H9 (cell line): ENCODE measurements at regions not wholly inside any gene's neighbourhood (a gene's known extent, or its start where the extent isn't known, plus 50 kb on each side); places are given as distances from the start of the nearest gene placed in this dataset.

Experiments
- DNase-seq: peaks from one replicate; pipeline ENCODE4 v3.0.0-alpha.2; 2017
- H2AFZ ChIP-seq: one replicate; pipeline ENCODE4 v1.6.1; 2013; ENCODE audit warnings: mild to moderate bottlenecking, low read length, control low read depth, moderate library complexity
- H2AK5ac ChIP-seq: 2 replicates; pipeline ENCODE4 v1.6.1; 2013; ENCODE audit warnings: low read length, control low read depth, mixed read lengths; ENCODE audit not compliant: insufficient read length
- H2BK120ac ChIP-seq: one replicate; pipeline ENCODE4 v1.6.1; 2013; ENCODE audit warnings: low read depth, mild to moderate bottlenecking, low read length, control low read depth, inconsistent platforms; ENCODE audit not compliant: poor library complexity, severe bottlenecking
- H2BK12ac ChIP-seq: 2 replicates; pipeline ENCODE4 v1.6.1; 2013; ENCODE audit warnings: low read length, control low read depth, mixed read lengths, low read depth; ENCODE audit not compliant: insufficient read length
- H2BK15ac ChIP-seq: 2 replicates; pipeline ENCODE4 v1.6.1; 2013; ENCODE audit warnings: low read depth, low read length, control low read depth
- H2BK20ac ChIP-seq: one replicate; pipeline ENCODE4 v1.6.1; 2013; ENCODE audit warnings: low read depth, mild to moderate bottlenecking, low read length, control low read depth, inconsistent platforms; ENCODE audit not compliant: poor library complexity, severe bottlenecking
- H2BK5ac ChIP-seq: 2 replicates; pipeline ENCODE4 v1.6.1; 2013; ENCODE audit warnings: low read length, control low read depth, mixed read lengths; ENCODE audit not compliant: insufficient read length
- H3K14ac ChIP-seq: 2 replicates; pipeline ENCODE4 v1.6.1; 2013; ENCODE audit warnings: low read length, control low read depth; ENCODE audit not compliant: insufficient read depth
- H3K18ac ChIP-seq: 2 replicates; pipeline ENCODE4 v1.6.1; 2013; ENCODE audit warnings: low read depth, mild to moderate bottlenecking, mixed read lengths, low read length, control low read depth; ENCODE audit not compliant: insufficient read length
- H3K23ac ChIP-seq: 2 replicates; pipeline ENCODE4 v1.6.1; 2013; ENCODE audit warnings: low read length, control low read depth, mixed read lengths, low read depth; ENCODE audit not compliant: insufficient read length
- H3K23me2 ChIP-seq: 2 replicates; pipeline ENCODE4 v1.6.1; 2013; ENCODE audit warnings: low read depth, mild to moderate bottlenecking, mixed read lengths, low read length, control low read depth; ENCODE audit not compliant: insufficient read length, poor library complexity, severe bottlenecking
- H3K27ac ChIP-seq: 2 replicates; pipeline ENCODE4 v1.5.1; 2013; ENCODE audit warnings: low read length, control low read depth, mixed read lengths, low read depth; ENCODE audit not compliant: insufficient read length
- H3K27me3 ChIP-seq: 2 replicates; pipeline ENCODE4 v1.6.1; 2013; ENCODE audit warnings: low read length, control low read depth, inconsistent platforms; ENCODE audit not compliant: insufficient read depth
- H3K4ac ChIP-seq: 2 replicates; pipeline ENCODE4 v1.6.1; 2013; ENCODE audit warnings: low read depth, mild to moderate bottlenecking, control low read depth, inconsistent platforms, low read length, moderate library complexity
- H3K4me1 ChIP-seq: 2 replicates; pipeline ENCODE4 v1.6.1; 2013; ENCODE audit warnings: low read length, control low read depth, inconsistent platforms; ENCODE audit not compliant: insufficient read depth
- H3K4me2 ChIP-seq: 2 replicates; pipeline ENCODE4 v1.6.1; 2013; ENCODE audit warnings: low read length, control low read depth, mixed read lengths; ENCODE audit not compliant: insufficient read length, insufficient read depth
- H3K56ac ChIP-seq: 2 replicates; pipeline ENCODE4 v1.6.1; 2013; ENCODE audit warnings: low read depth, mild to moderate bottlenecking, mixed read lengths, low read length, control low read depth; ENCODE audit not compliant: insufficient read length
- H3K79me1 ChIP-seq: 2 replicates; pipeline ENCODE4 v1.6.1; 2013; ENCODE audit warnings: low read depth, mild to moderate bottlenecking, moderate library complexity, low read length, control low read depth, inconsistent platforms; ENCODE audit not compliant: insufficient read depth, poor library complexity, severe bottlenecking
- H3K79me2 ChIP-seq: 2 replicates; pipeline ENCODE4 v1.6.1; 2013; ENCODE audit warnings: low read length, control low read depth, inconsistent platforms; ENCODE audit not compliant: insufficient read depth
- H3K9ac ChIP-seq: 2 replicates; pipeline ENCODE4 v1.6.1; 2013; ENCODE audit warnings: low read length, control low read depth, mixed read lengths; ENCODE audit not compliant: insufficient read length; ENCODE audit errors: extremely low read depth
- H3K9me3 ChIP-seq: one replicate; pipeline ENCODE4 v1.6.1; 2013; ENCODE audit warnings: low read depth, low read length, inconsistent platforms; ENCODE audit not compliant: control insufficient read depth
- H3T11ph ChIP-seq: one replicate; pipeline ENCODE4 v1.6.1; 2013; ENCODE audit warnings: mild to moderate bottlenecking, low read length, control low read depth, inconsistent platforms
- H4K20me1 ChIP-seq: one replicate; pipeline ENCODE4 v1.6.1; 2013; ENCODE audit not compliant: control insufficient read depth, insufficient read length, insufficient read depth
- H4K5ac ChIP-seq: 2 replicates; pipeline ENCODE4 v1.6.1; 2013; ENCODE audit warnings: low read depth, mild to moderate bottlenecking, mixed read lengths, low read length, control low read depth; ENCODE audit not compliant: insufficient read length
- H4K8ac ChIP-seq: replicated peaks from 2 replicates; pipeline ENCODE4 v1.6.1; 2013; ENCODE audit warnings: low read length, control low read depth, mixed read lengths, low read depth; ENCODE audit not compliant: insufficient read length
- H4K91ac ChIP-seq: 2 replicates; pipeline ENCODE4 v1.6.1; 2013; ENCODE audit warnings: low read depth, mild to moderate bottlenecking, moderate library complexity, mixed read lengths, low read length, control low read depth; ENCODE audit not compliant: insufficient read length
- H3K27ac Mint-ChIP-seq, 3 experiments: 2 replicates in 2 of 3; 3 replicates in 1 of 3; pipeline ENCODE4 v1.8.0; 2020 to 2021; ENCODE audit warnings: mixed read lengths in 3 of 3, mild to moderate bottlenecking in 1 of 3, moderate library complexity in 1 of 3
- H3K27me3 Mint-ChIP-seq: 2 replicates; pipeline ENCODE4 v1.8.0; 2021; ENCODE audit warnings: low read depth, mild to moderate bottlenecking, moderate library complexity, mixed read lengths
- H3K36me3 Mint-ChIP-seq, 3 experiments: 2 replicates in 2 of 3; 3 replicates in 1 of 3; pipeline ENCODE4 v1.8.0; 2020 to 2021; ENCODE audit warnings: low read depth in 3 of 3, mixed read lengths in 3 of 3; ENCODE audit not compliant: insufficient read depth in 1 of 3
- H3K4me1 Mint-ChIP-seq, 2 experiments: 2 replicates each; pipeline ENCODE4 v1.8.0; 2020; ENCODE audit warnings: mixed read lengths in 2 of 2
- H3K4me3 Mint-ChIP-seq, 2 experiments: 2 replicates in 1 of 2; 3 replicates in 1 of 2; pipeline ENCODE4 v1.8.0; 2020 to 2021; ENCODE audit warnings: mild to moderate bottlenecking in 2 of 2, mixed read lengths in 2 of 2, moderate library complexity in 1 of 2
- H3K9me3 Mint-ChIP-seq, 2 experiments: 2 replicates in 1 of 2; 3 replicates in 1 of 2; pipeline ENCODE4 v1.8.0; 2020; ENCODE audit warnings: mild to moderate bottlenecking in 2 of 2, mixed read lengths in 2 of 2, moderate library complexity in 1 of 2
- CTCF ChIP-seq: fragments of 200-600 bp; sonication (generic); conservative IDR thresholded peaks from 3 replicates; pipeline ENCODE4 v1.8.0; 2021; ENCODE audit warnings: antibody characterized with exemption, mild to moderate bottlenecking
- WGBS: extraction: QIAGEN DNeasy Blood & Tissue Kit; methylation state at CpG from one replicate; pipeline ENCODE4 v1.1.7; 2013; ENCODE audit warnings: missing lambda C conversion rate, low lambda C conversion rate, mixed read lengths; ENCODE audit not compliant: insufficient read length; ENCODE audit errors: extremely low coverage; 5-methylcytosine and 5-hydroxymethylcytosine counted together

- Histone ChIP-seq H3K14ac (no peak overlapping the region), H3K18ac (no peak overlapping the region), H4K20me1 (no peaks in the 10 kb centered on the region), H3K4me1 (no peaks in the 10 kb centered on the region), H3K4me2 (no peak overlapping the region), H3K23ac (no peak overlapping the region), H4K91ac (no peak overlapping the region), H3K9me3 (peaks cover 8% of the 10 kb centered on the region), H3K79me1 (no peaks in the 10 kb centered on the region), H3T11ph (no peak overlapping the region), H3K27me3 (no peaks in the 10 kb centered on the region), H3K56ac (no peak overlapping the region), H2BK120ac (no peak overlapping the region), H2BK5ac (no peak overlapping the region), H3K27ac (no peak overlapping the region), H2AFZ (no peak overlapping the region), H4K5ac (no peak overlapping the region), H3K4ac (no peak overlapping the region), H3K79me2 (no peaks in the 10 kb centered on the region), H2BK12ac (no peak overlapping the region), H2BK15ac (no peak overlapping the region), H2BK20ac (no peak overlapping the region), H2AK5ac (no peak overlapping the region), H3K9ac (no peak overlapping the region), H3K23me2 (no peaks in the 10 kb centered on the region), H4K8ac (no peak overlapping the region)
- Mint-ChIP-seq H3K36me3 (peaks cover 11 to 19% (median 13%) of the 10 kb centered on the region in 3 experiments; a peak in 6 of 7 replicates), H3K27me3 (peaks cover 6% of the 10 kb centered on the region; the same call in 1 of the 2 replicates), H3K4me1 (peaks cover 5 to 8% of the 10 kb centered on the region in 2 experiments; a peak in 3 of 4 replicates), H3K9me3 (peaks cover 23% of the 10 kb centered on the region in 2 experiments), H3K4me3 (no peak overlapping the region), H3K27ac (no peak overlapping the region)
- WGBS: no CpG with 5 or more reads among the region's 8 CpGs
- TF ChIP-seq CTCF: no peak
- no peak for DNase-seq
Observed at GRCh38 chr20:23265226-23265625, 85.4 kb upstream of the NXT1 start.
